SK-N-SH (cell line): ENCODE measurements at regions not wholly inside any gene's neighbourhood (a gene's known extent, or its start where the extent isn't known, plus 50 kb on each side); places are given as distances from the start of the nearest gene placed in this dataset.

Experiments
- CTCF ChIA-PET: fragments of 300-600, 350-600 bp; formaldehyde crosslinking; extraction: SDS; loops from one replicate; lab custom pipeline; 2021; lab: Yijun Ruan, JAX
- POLR2A ChIA-PET: fragments of 350-600 bp; sonication (Branson Sonifier 250); formaldehyde crosslinking; extraction: SDS; loops from one replicate; lab custom pipeline; 2020; ENCODE audit warnings: antibody characterized with exemption, inconsistent platforms; lab: Yijun Ruan, JAX
- DNase-seq: peaks from one replicate; pipeline ENCODE4 v3.0.0; 2012
- H2AFZ ChIP-seq: fragments of 200-600 bp; sonication (generic); 2 replicates; pipeline ENCODE4 v1.8.1; 2016; ENCODE audit warnings: antibody characterized with exemption, mild to moderate bottlenecking, low read depth
- H3F3A ChIP-seq: fragments of 200-600 bp; sonication (generic); replicated peaks from 2 replicates; pipeline ENCODE3; 2016; ENCODE audit warnings: antibody characterized with exemption, mild to moderate bottlenecking; ENCODE audit not compliant: insufficient read depth
- H3K27ac ChIP-seq, 2 experiments: fragments of 200-500 bp in 1 of 2; fragments of 200-600 bp in 1 of 2; sonication (Bioruptor generic) in 1 of 2; sonication (generic), shearing (Covaris generic) in 1 of 2; 2 replicates each; pipeline versions ENCODE4 v1.5.1 to v1.6.1; 2014 to 2016; ENCODE audit warnings: low read depth in 2 of 2, inconsistent platforms in 1 of 2, low read length in 1 of 2, mild to moderate bottlenecking in 1 of 2, mixed read lengths in 1 of 2
- H3K27me3 ChIP-seq: fragments of 200-600 bp; sonication (generic), shearing (Covaris generic); 2 replicates; pipeline ENCODE4 v1.6.1; 2016; ENCODE audit warnings: mixed run types; ENCODE audit not compliant: insufficient read depth
- H3K36me3 ChIP-seq, 2 experiments: fragments of 200-500 bp in 1 of 2; fragments of 200-600 bp in 1 of 2; sonication (Bioruptor generic) in 1 of 2; sonication (generic) in 1 of 2; replicated peaks in 1 of 2; 2 replicates each; pipeline versions ENCODE3 to v1.5.1; 2014 to 2016; ENCODE audit warnings: low read length in 1 of 2, mild to moderate bottlenecking in 1 of 2; ENCODE audit not compliant: insufficient read depth in 2 of 2, control insufficient read depth in 1 of 2
- H3K4me1 ChIP-seq, 2 experiments: fragments of 200-500 bp in 1 of 2; fragments of 200-600 bp in 1 of 2; sonication (Bioruptor generic) in 1 of 2; sonication (generic), shearing (Covaris generic) in 1 of 2; 2 replicates each; pipeline versions ENCODE4 v1.5.1 to v1.6.1; 2014 to 2016; ENCODE audit warnings: low read depth in 1 of 2, low read length in 1 of 2, mixed run types in 1 of 2; ENCODE audit not compliant: insufficient read depth in 2 of 2, control insufficient read depth in 1 of 2
- H3K4me2 ChIP-seq: fragments of 200-600 bp; sonication (generic), shearing (Covaris generic); 2 replicates; pipeline ENCODE4 v1.6.1; 2017; ENCODE audit warnings: mixed run types
- H3K4me3 ChIP-seq, 2 experiments: fragments of 200-500 bp in 1 of 2; fragments of 200-600 bp in 1 of 2; sonication (Bioruptor generic) in 1 of 2; sonication (generic), shearing (Covaris generic) in 1 of 2; 2 replicates each; pipeline versions ENCODE4 v1.5.1 to v1.8.1; 2014 to 2016; ENCODE audit warnings: low read depth in 2 of 2, inconsistent platforms in 1 of 2, low read length in 1 of 2, mild to moderate bottlenecking in 1 of 2, mixed read lengths in 1 of 2, moderate library complexity in 1 of 2
- H3K79me2 ChIP-seq: fragments of 200-600 bp; sonication (generic); 2 replicates; pipeline ENCODE4 v1.8.1; 2017; ENCODE audit warnings: mild to moderate bottlenecking; ENCODE audit not compliant: insufficient read depth
- H3K9ac ChIP-seq: fragments of 200-600 bp; sonication (generic); 2 replicates; pipeline ENCODE4 v1.6.1; 2017; ENCODE audit warnings: mixed run types
- H3K9me2 ChIP-seq: fragments of 200-600 bp; sonication (generic); 2 replicates; pipeline ENCODE4 v1.6.1; 2017; ENCODE audit warnings: mixed run types
- H3K9me3 ChIP-seq: fragments of 200-600 bp; sonication (generic); 2 replicates; pipeline ENCODE4 v1.6.1; 2017; ENCODE audit warnings: mixed run types, mild to moderate bottlenecking, moderate library complexity
- H4K20me1 ChIP-seq: fragments of 200-600 bp; sonication (generic); 2 replicates; pipeline ENCODE4 v1.6.1; 2017; ENCODE audit warnings: mild to moderate bottlenecking, mixed run types; ENCODE audit not compliant: insufficient read depth
- CHD2 ChIP-seq: fragments of 150-350 bp; IDR thresholded peaks from 2 replicates; pipeline ENCODE4 v1.6.1; 2018; ENCODE audit warnings: low read length; ENCODE audit not compliant: partially characterized antibody
- CTCF ChIP-seq: fragments of 200-600 bp; sonication (generic); IDR thresholded peaks from 2 replicates; pipeline ENCODE4 v1.6.1; 2017; ENCODE audit warnings: antibody characterized with exemption, mild to moderate bottlenecking, moderate library complexity
- ELF1 ChIP-seq: IDR thresholded peaks from 2 replicates; pipeline ENCODE4 v1.4.0; 2012
- EP300 ChIP-seq, 2 experiments: IDR thresholded peaks; 2 replicates each; pipeline versions ENCODE4 v1.4.0 to v1.6.1; 2012; ENCODE audit warnings: borderline replicate concordance in 1 of 2, low read depth in 1 of 2, low read length in 1 of 2
- FOSL2 ChIP-seq: IDR thresholded peaks from 2 replicates; pipeline ENCODE4 v1.4.0; 2012; ENCODE audit warnings: low read depth, mild to moderate bottlenecking, moderate library complexity, borderline replicate concordance
- FOXM1 ChIP-seq: IDR thresholded peaks from 2 replicates; pipeline ENCODE4 v1.4.0; 2012; ENCODE audit warnings: low read depth, mild to moderate bottlenecking
- GABPA ChIP-seq: IDR thresholded peaks from 2 replicates; pipeline ENCODE4 v1.4.0; 2012; ENCODE audit warnings: low read depth, mild to moderate bottlenecking
- GATA2 ChIP-seq: sonication (generic); formaldehyde crosslinking; IDR thresholded peaks from 2 replicates; pipeline ENCODE4 v1.5.0; 2020; ENCODE audit warnings: mild to moderate bottlenecking, missing genetic modification reagents
- MAX ChIP-seq: IDR thresholded peaks from 2 replicates; pipeline ENCODE4 v1.4.0; 2012; ENCODE audit warnings: low read depth
- MEF2A ChIP-seq: IDR thresholded peaks from 2 replicates; pipeline ENCODE4 v1.4.0; 2012; ENCODE audit warnings: low read depth, borderline replicate concordance
- NRF1 ChIP-seq: IDR thresholded peaks from 2 replicates; pipeline ENCODE4 v1.6.1; 2012; ENCODE audit warnings: low read depth, mild to moderate bottlenecking, low read length
- PBX3 ChIP-seq: IDR thresholded peaks from 2 replicates; pipeline ENCODE4; 2012
- POLR2AphosphoS5 ChIP-seq: IDR thresholded peaks from 2 replicates; pipeline ENCODE4 v1.6.1; 2012; ENCODE audit warnings: low read depth, low read length
- RCOR1 ChIP-seq: fragments of 150-350 bp; IDR thresholded peaks from 2 replicates; pipeline ENCODE4 v1.6.1; 2017; ENCODE audit warnings: antibody characterized with exemption, low read length
- RXRA ChIP-seq: IDR thresholded peaks from 2 replicates; pipeline ENCODE4 v1.4.0; 2012; ENCODE audit warnings: low read depth, mild to moderate bottlenecking, borderline replicate concordance
- SIN3A ChIP-seq: IDR thresholded peaks from 2 replicates; pipeline ENCODE4 v1.6.1; 2012; ENCODE audit warnings: low read depth, mild to moderate bottlenecking, low read length, moderate library complexity, borderline replicate concordance
- TAF1 ChIP-seq: IDR thresholded peaks from 2 replicates; pipeline ENCODE4 v1.6.1; 2012; ENCODE audit warnings: low read depth, mild to moderate bottlenecking, low read length, moderate library complexity, borderline replicate concordance
- TCF12 ChIP-seq: IDR thresholded peaks from 2 replicates; pipeline ENCODE4 v1.4.0; 2012
- YY1 ChIP-seq: IDR thresholded peaks from 2 replicates; pipeline ENCODE4 v1.4.0; 2012; ENCODE audit warnings: low read depth, mild to moderate bottlenecking
- ZBTB33 ChIP-seq: IDR thresholded peaks from 2 replicates; pipeline ENCODE4 v1.4.0; 2012; ENCODE audit warnings: low read depth, borderline replicate concordance
- WGBS: methylation state at CpG from one replicate; pipeline ENCODE4 v1.1.6; 2017; ENCODE audit warnings: low lambda C conversion rate; 5-methylcytosine and 5-hydroxymethylcytosine counted together

GRCh38 chr2:239895116-239895515 lies 130.0 kb downstream of the NDUFA10 start:
- no peaks in the 10 kb centered on the region for H3K9me2 ChIP-seq
- H3K4me1 ChIP-seq = no peaks in the 10 kb centered on the region
- H3K27me3 ChIP-seq = no peaks in the 10 kb centered on the region
- no peaks in the 10 kb centered on the region for H3K9me3 ChIP-seq
- no peak overlapping the region for H3K9ac ChIP-seq
- H4K20me1 ChIP-seq = no peaks in the 10 kb centered on the region
- H3F3A ChIP-seq = no peaks in the 10 kb centered on the region
- WGBS = 2% methylated on average over 3 of the region's 3 CpGs
- H2AFZ ChIP-seq = no peak overlapping the region
- TF ChIP-seq CHD2 (no peak), FOSL2 (no peak), ELF1 (no peak), MAX (no peak), FOXM1 (no peak), POLR2AphosphoS5 (no peak), RCOR1 (no peak), GABPA (no peak), ZBTB33 (no peak), SIN3A (no peak), TAF1 (no peak), GATA2 (CRISPR knock-in tag) (no peak), YY1 (no peak), PBX3 (no peak)
- no peak overlapping the region for H3K27ac ChIP-seq
- H3K4me2 ChIP-seq = no peak overlapping the region
- DNase-seq = no peak
- ChIA-PET POLR2A (no interaction called here), CTCF (no interaction called here)
- no peaks in the 10 kb centered on the region for H3K79me2 ChIP-seq
- H3K4me3 ChIP-seq = no peak overlapping the region
- no peaks in the 10 kb centered on the region for H3K36me3 ChIP-seq

GRCh38 chr2:239894276-239894675 lies 130.9 kb downstream of the NDUFA10 start:
- Histone ChIP-seq H2AFZ (no peak overlapping the region), H3K27ac (no peak overlapping the region), H3K4me1 (no peaks in the 10 kb centered on the region), H3K4me2 (no peak overlapping the region), H4K20me1 (no peaks in the 10 kb centered on the region), H3F3A (no peaks in the 10 kb centered on the region), H3K9me3 (no peaks in the 10 kb centered on the region), H3K36me3 (no peaks in the 10 kb centered on the region), H3K9ac (no peak overlapping the region), H3K79me2 (no peaks in the 10 kb centered on the region), H3K4me3 (no peak overlapping the region), H3K9me2 (no peaks in the 10 kb centered on the region), H3K27me3 (no peaks in the 10 kb centered on the region)
- WGBS = 8% methylated on average over 5 of the region's 5 CpGs
- ChIA-PET CTCF (interaction anchor here (1.4 kb wide), 1 partner anchor 12 kb away, joined by 8 read pairs; no protein-coding TSS in a partner anchor), POLR2A (no interaction called here)
- DNase-seq = no peak
- TF ChIP-seq MEF2A (no peak), TAF1 (no peak), GATA2 (CRISPR knock-in tag) (no peak), GABPA (no peak), ZBTB33 (no peak), RCOR1 (no peak), CTCF (no peak), TCF12 (no peak), RXRA (no peak), PBX3 (no peak), NRF1 (no peak), EP300 (IDR thresholded peaks at IDR 0.05; ENCODE audit: borderline replicate concordance in 1 of 2, low read depth in 1 of 2, low read length in 1 of 2) (no peak)
